ENCODE measurements at regions not wholly inside any gene's neighbourhood (a gene's known extent, or its start where the extent isn't known, plus 50 kb on each side); places are given as distances from the start of the nearest gene placed in this dataset.

- Histone ChIP-seq H3K56ac (ENCODE audit: insufficient read length, low read depth, low read length) (no peak overlapping the region), H4K8ac (replicated peaks; ENCODE audit: insufficient read length, low read depth, low read length) (no peak overlapping the region), H3K9ac (ENCODE audit: extremely low read depth, insufficient read length, low read length) (no peak overlapping the region), H3K23me2 (ENCODE audit: insufficient read length, low read depth, low read length, poor library complexity, severe bottlenecking) (no peaks in the 10 kb centered on the region), H3K18ac (ENCODE audit: insufficient read length, low read depth, low read length) (no peak overlapping the region), H2AFZ (ENCODE audit: low read length) (no peak overlapping the region), H3K4me2 (ENCODE audit: insufficient read depth, insufficient read length, low read length) (no peak overlapping the region), H3T11ph (ENCODE audit: low read length) (no peak overlapping the region), H2BK120ac (ENCODE audit: low read depth, low read length, poor library complexity, severe bottlenecking) (no peak overlapping the region), H3K14ac (ENCODE audit: insufficient read depth, low read length) (no peak overlapping the region), H4K5ac (ENCODE audit: insufficient read length, low read depth, low read length) (no peak overlapping the region), H3K79me2 (ENCODE audit: insufficient read depth, low read length) (no peaks in the 10 kb centered on the region), H3K79me1 (ENCODE audit: insufficient read depth, low read depth, low read length, poor library complexity, severe bottlenecking) (no peaks in the 10 kb centered on the region), H2BK5ac (ENCODE audit: insufficient read length, low read length) (no peak overlapping the region), H3K9me3 (ENCODE audit: control insufficient read depth, low read depth, low read length) (peaks cover 5% of the 10 kb centered on the region), H3K4ac (ENCODE audit: low read depth, low read length) (no peak overlapping the region), H4K91ac (ENCODE audit: insufficient read length, low read depth, low read length) (no peak overlapping the region), H3K23ac (ENCODE audit: insufficient read length, low read depth, low read length) (no peak overlapping the region), H3K27me3 (ENCODE audit: insufficient read depth, low read length) (no peaks in the 10 kb centered on the region), H4K20me1 (ENCODE audit: control insufficient read depth, insufficient read depth, insufficient read length) (no peaks in the 10 kb centered on the region), H2BK20ac (ENCODE audit: low read depth, low read length, poor library complexity, severe bottlenecking) (no peak overlapping the region), H3K27ac (ENCODE audit: insufficient read length, low read depth, low read length) (no peak overlapping the region), H2AK5ac (ENCODE audit: insufficient read length, low read length) (no peak overlapping the region), H3K4me1 (ENCODE audit: insufficient read depth, low read length) (no peaks in the 10 kb centered on the region), H2BK15ac (ENCODE audit: low read depth, low read length) (no peak overlapping the region), H2BK12ac (ENCODE audit: insufficient read length, low read depth, low read length) (no peak overlapping the region)
- no peak for DNase-seq
- Mint-ChIP-seq H3K9me3 (no peaks in the 10 kb centered on the region), H3K27ac (no peak overlapping the region), H3K4me3 (no peak overlapping the region), H3K27me3 (ENCODE audit: low read depth) (peaks cover 4% of the 10 kb centered on the region; the same call in 1 of the 2 replicates), H3K36me3 (ENCODE audit: insufficient read depth in 1 of 3, low read depth in 3 of 3) (no peaks in the 10 kb centered on the region), H3K4me1 (no peaks in the 10 kb centered on the region)
- WGBS (ENCODE audit: extremely low coverage, insufficient read length, low lambda C conversion rate), result no CpG with 5 or more reads among the region's 1 CpG
- TF ChIP-seq CTCF (conservative IDR thresholded peaks at IDR 0.05), result no peak
These were observed 150.4 kb downstream of the C7orf25 start for GRCh38 chr7:42761486-42761885.
